ENCODE measurements at regions not wholly inside any gene's neighbourhood (a gene's known extent, or its start where the extent isn't known, plus 50 kb on each side); places are given as distances from the start of the nearest gene placed in this dataset.
"Not testable (repeated sequence)": the region's sequence is repeated elsewhere in the genome, so short reads cannot be mapped to it uniquely, and the experiment has no call there.

DNA sequence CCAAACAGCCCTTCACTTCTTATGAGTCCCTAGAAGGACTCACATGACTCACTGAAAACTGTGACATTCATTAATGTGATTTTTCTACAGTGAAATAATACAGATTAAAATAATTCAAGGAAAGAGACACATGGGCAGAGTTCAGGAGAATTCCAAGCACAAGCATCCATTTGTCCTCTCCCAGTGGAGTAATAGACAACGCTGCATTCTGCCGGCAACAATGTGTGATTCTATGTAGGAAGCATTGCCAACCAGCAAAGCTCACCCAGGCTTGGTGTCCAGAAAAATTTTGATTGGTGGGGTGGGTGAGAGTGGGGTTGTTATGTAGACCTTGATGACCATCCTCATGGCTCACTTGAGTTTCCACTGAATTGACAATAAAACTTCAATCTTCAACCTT, 123.9 kb downstream of the VPREB1 start:
- in situ Hi-C loops (cut with MboI; ENCODE audit: low pct_ligation_motif_present in 1 of 4, low pct_unique_long_range_greater_than_20kb in 1 of 4, low sequenced_read_pairs in 3 of 4) (no loop called here), intact Hi-C loops (cut with DNase I; ENCODE audit: low total_unique reads) (no loop called here)
- Histone ChIP-seq H3K4me3 (no peak overlapping the region), H3K27me3 (peaks cover 4% of the 10 kb centered on the region), H3K9me3 (no peaks in the 10 kb centered on the region), H3K27ac (no peak overlapping the region), H3K36me3 (no peaks in the 10 kb centered on the region), H3K4me1 (no peaks in the 10 kb centered on the region)
- 81 to 86% methylated on average over 2 of the region's 2 CpGs for WGBS, 2 donors (ENCODE audit: low coverage in 1 of 2)
- DNase-seq: no peak
- TF ChIP-seq, protein P1, sequence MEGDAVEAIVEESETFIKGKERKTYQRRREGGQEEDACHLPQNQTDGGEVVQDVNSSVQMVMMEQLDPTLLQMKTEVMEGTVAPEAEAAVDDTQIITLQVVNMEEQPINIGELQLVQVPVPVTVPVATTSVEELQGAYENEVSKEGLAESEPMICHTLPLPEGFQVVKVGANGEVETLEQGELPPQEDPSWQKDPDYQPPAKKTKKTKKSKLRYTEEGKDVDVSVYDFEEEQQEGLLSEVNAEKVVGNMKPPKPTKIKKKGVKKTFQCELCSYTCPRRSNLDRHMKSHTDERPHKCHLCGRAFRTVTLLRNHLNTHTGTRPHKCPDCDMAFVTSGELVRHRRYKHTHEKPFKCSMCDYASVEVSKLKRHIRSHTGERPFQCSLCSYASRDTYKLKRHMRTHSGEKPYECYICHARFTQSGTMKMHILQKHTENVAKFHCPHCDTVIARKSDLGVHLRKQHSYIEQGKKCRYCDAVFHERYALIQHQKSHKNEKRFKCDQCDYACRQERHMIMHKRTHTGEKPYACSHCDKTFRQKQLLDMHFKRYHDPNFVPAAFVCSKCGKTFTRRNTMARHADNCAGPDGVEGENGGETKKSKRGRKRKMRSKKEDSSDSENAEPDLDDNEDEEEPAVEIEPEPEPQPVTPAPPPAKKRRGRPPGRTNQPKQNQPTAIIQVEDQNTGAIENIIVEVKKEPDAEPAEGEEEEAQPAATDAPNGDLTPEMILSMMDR (IDR thresholded peaks at IDR 0.05): no peak
- TF ChIP-seq POLR2A (IDR thresholded peaks at IDR 0.05): no peak
- TF ChIP-seq POLR2AphosphoS5 (IDR thresholded peaks at IDR 0.05): no peak
- TF ChIP-seq EP300 (IDR thresholded peaks at IDR 0.05; ENCODE audit: low read depth): no peak

DNA sequence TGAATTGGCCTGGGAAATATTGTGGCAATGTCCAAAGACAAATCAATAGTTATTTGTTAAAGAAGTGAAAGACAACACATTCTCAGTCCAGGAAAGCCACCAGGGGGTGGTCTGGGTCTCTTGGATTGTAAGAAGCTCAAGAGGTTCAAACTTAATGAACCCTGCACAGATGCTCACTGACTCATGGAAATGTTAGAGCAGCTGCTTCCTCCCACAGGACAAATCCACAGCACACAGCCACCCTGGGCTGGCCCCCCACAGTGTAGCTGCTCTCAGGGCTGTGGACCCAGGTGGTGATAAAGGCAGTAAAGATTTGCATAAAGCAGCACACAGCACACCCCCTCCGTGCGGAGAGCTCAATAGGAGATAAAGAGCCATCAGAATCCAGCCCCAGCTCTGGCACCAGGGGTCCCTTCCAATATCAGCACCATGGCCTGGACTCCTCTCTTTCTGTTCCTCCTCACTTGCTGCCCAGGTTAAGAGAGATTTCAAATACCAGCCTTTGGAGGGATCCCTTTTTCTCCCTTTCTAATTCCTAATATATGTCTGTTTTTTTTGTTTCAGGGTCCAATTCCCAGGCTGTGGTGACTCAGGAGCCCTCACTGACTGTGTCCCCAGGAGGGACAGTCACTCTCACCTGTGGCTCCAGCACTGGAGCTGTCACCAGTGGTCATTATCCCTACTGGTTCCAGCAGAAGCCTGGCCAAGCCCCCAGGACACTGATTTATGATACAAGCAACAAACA, 124.8 kb downstream of the VPREB1 start:
- H3K27ac ChIP-seq; H3K27me3 ChIP-seq; H3K4me3 ChIP-seq; H3K4me1 ChIP-seq; H3K9me3 ChIP-seq; intact Hi-C loops (cut with DNase I; ENCODE audit: low total_unique reads); in situ Hi-C loops (cut with MboI; ENCODE audit: low pct_ligation_motif_present in 1 of 4, low pct_unique_long_range_greater_than_20kb in 1 of 4, low sequenced_read_pairs in 3 of 4); H3K36me3 ChIP-seq: not testable (repeated sequence)
- DNase-seq: peak; percentile 31
- WGBS, 2 donors (ENCODE audit: low coverage in 1 of 2): 25 to 40% methylated on average over 1 to 2 of the region's 2 CpGs

DNA sequence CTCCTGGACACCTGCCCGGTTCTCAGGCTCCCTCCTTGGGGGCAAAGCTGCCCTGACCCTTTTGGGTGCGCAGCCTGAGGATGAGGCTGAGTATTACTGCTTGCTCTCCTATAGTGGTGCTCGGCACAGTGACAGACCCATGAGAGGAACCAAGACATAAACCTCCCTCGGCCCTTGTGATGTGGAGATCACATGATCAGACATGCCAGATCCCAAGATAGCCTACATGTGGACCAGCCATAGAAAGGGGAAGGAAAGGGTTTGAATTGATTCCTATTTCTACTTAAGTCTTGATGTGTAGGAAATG, 125.3 kb downstream of the VPREB1 start:
- intact Hi-C loops (cut with DNase I; ENCODE audit: low total_unique reads) (no loop called here), in situ Hi-C loops (cut with MboI; ENCODE audit: low pct_ligation_motif_present in 1 of 4, low pct_unique_long_range_greater_than_20kb in 1 of 4, low sequenced_read_pairs in 3 of 4) (no loop called here)
- Histone ChIP-seq H3K4me3 (no peak overlapping the region), H3K4me1 (no peaks in the 10 kb centered on the region), H3K36me3 (no peaks in the 10 kb centered on the region), H3K27me3 (no peaks in the 10 kb centered on the region), H3K27ac (no peak overlapping the region), H3K9me3 (no peaks in the 10 kb centered on the region)
- TF ChIP-seq EP300 (IDR thresholded peaks at IDR 0.05; ENCODE audit: low read depth) (no peak), POLR2A (IDR thresholded peaks at IDR 0.05) (no peak)
- 42% methylated on average over 4 of the region's 4 CpGs; no CpG with 5 or more reads in 1 of the 2 donors for WGBS, 2 donors (ENCODE audit: low coverage in 1 of 2)
- no peak for DNase-seq

DNA sequence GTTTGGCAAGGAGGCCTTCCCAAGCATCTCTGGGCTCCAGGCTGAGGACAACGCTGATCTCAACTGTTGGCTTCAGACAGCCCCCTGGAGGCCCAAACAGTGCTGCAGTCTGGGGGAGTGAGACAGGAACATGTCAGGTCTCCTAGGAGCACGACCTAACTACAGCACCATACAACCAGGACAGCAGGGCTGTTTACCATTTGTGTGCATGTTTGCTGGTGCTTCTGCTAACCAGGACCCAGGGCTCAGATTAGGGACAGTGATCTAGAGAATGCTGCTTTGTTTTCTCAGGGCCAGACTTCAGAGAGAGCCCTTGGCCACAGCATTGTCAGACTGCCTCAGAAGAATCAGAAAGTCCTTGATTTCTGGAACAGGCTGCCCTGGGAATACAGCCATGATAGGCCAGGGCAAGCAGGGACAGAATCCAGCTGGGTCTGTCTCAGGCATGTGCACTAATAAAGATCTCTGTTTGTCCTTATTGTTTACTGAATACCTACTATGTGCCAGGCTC, 126.5 kb downstream of the VPREB1 start:
- intact Hi-C loops (cut with DNase I; ENCODE audit: low total_unique reads): no loop called here
- Histone ChIP-seq H3K36me3 (no peaks in the 10 kb centered on the region), H3K27ac (no peak overlapping the region), H3K27me3 (peaks cover 6% of the 10 kb centered on the region), H3K4me3 (no peak overlapping the region), H3K4me1 (no peaks in the 10 kb centered on the region), H3K9me3 (no peaks in the 10 kb centered on the region)
- TF ChIP-seq POLR2AphosphoS5 (IDR thresholded peaks at IDR 0.05): no peak
- TF ChIP-seq, protein P1 (IDR thresholded peaks at IDR 0.05): no peak
- no peak for TF ChIP-seq POLR2A (IDR thresholded peaks at IDR 0.05)
- no peak for TF ChIP-seq EP300 (IDR thresholded peaks at IDR 0.05; ENCODE audit: low read depth)
- in situ Hi-C loops (cut with MboI; ENCODE audit: low pct_ligation_motif_present in 1 of 4, low pct_unique_long_range_greater_than_20kb in 1 of 4, low sequenced_read_pairs in 3 of 4): no loop called here
- no peak for DNase-seq
- 9% methylated on average over 2 of the region's 2 CpGs; no CpG with 5 or more reads in 1 of the 2 donors for WGBS, 2 donors (ENCODE audit: low coverage in 1 of 2)

DNA sequence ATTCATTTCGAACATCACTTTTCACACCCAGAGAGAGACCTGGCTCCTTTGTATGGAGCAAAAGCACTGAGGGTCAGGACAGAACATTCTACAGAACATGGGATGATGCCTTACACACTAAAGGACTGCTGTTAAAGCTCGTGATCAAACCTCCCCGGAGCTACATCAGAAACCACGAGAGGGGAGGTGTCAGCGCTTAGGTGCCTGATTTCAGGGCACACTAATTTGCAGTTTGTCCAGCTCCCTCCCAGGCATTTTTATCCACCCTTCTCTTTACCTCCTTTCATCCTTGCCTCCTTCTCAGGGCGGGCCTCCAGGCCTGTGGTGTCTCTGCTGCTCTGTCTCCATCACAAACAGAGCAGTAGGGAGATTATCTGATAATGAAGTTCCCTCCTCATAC, 127.5 kb downstream of the VPREB1 start:
- no peak overlapping the region for H3K4me3 ChIP-seq
- intact Hi-C loops (cut with DNase I; ENCODE audit: low total_unique reads) (no loop called here), in situ Hi-C loops (cut with MboI; ENCODE audit: low pct_ligation_motif_present in 1 of 4, low pct_unique_long_range_greater_than_20kb in 1 of 4, low sequenced_read_pairs in 3 of 4) (no loop called here)
- H3K27ac ChIP-seq: no peak overlapping the region
- no peaks in the 10 kb centered on the region for H3K36me3 ChIP-seq
- no peak for TF ChIP-seq EP300 (IDR thresholded peaks at IDR 0.05; ENCODE audit: low read depth)
- TF ChIP-seq POLR2AphosphoS5 (IDR thresholded peaks at IDR 0.05): no peak
- no peak for TF ChIP-seq POLR2A (IDR thresholded peaks at IDR 0.05)
- TF ChIP-seq, protein P1 (IDR thresholded peaks at IDR 0.05): no peak
- DNase-seq: no peak
- H3K4me1 ChIP-seq: no peaks in the 10 kb centered on the region
- WGBS, 2 donors (ENCODE audit: low coverage in 1 of 2): 84 to 86% methylated on average over 5 to 6 of the region's 6 CpGs
- peaks cover 6% of the 10 kb centered on the region for H3K27me3 ChIP-seq
- no peaks in the 10 kb centered on the region for H3K9me3 ChIP-seq

All from transverse colon (tissue), 4 donors.